ENCODE measurements at regions not wholly inside any gene's neighbourhood (a gene's known extent, or its start where the extent isn't known, plus 50 kb on each side); places are given as distances from the start of the nearest gene placed in this dataset.

DNA sequence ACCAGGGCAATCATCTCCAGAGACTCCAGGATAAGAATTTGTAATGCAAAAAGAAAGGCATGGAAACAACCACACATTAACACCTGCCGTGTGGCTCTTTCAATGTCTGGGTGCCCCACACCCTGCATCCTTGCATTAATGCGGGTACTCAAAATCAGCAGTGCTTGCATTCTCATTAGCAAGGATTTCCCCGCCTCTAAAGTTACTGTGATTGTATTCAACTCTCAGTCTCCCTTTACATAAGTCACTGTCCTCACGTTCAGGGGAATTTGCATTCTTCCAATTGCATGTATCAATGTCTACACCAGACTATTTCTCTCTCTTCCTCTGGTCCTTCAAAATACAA, 324.3 kb downstream of the FOXL1 start:
- TF ChIP-seq, protein P1, sequence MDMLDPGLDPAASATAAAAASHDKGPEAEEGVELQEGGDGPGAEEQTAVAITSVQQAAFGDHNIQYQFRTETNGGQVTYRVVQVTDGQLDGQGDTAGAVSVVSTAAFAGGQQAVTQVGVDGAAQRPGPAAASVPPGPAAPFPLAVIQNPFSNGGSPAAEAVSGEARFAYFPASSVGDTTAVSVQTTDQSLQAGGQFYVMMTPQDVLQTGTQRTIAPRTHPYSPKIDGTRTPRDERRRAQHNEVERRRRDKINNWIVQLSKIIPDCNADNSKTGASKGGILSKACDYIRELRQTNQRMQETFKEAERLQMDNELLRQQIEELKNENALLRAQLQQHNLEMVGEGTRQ (IDR thresholded peaks at IDR 0.05; ENCODE audit: borderline replicate concordance, low read depth, low read length): no peak
- TF ChIP-seq NFXL1 (IDR thresholded peaks at IDR 0.05; ENCODE audit: borderline replicate concordance): no peak
- TF ChIP-seq, protein P2, sequence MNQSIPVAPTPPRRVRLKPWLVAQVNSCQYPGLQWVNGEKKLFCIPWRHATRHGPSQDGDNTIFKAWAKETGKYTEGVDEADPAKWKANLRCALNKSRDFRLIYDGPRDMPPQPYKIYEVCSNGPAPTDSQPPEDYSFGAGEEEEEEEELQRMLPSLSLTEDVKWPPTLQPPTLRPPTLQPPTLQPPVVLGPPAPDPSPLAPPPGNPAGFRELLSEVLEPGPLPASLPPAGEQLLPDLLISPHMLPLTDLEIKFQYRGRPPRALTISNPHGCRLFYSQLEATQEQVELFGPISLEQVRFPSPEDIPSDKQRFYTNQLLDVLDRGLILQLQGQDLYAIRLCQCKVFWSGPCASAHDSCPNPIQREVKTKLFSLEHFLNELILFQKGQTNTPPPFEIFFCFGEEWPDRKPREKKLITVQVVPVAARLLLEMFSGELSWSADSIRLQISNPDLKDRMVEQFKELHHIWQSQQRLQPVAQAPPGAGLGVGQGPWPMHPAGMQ (IDR thresholded peaks at IDR 0.05; ENCODE audit: borderline replicate concordance): no peak
- no peak for TF ChIP-seq CBX3 (IDR thresholded peaks at IDR 0.05; ENCODE audit: borderline replicate concordance, low read depth)
- TF ChIP-seq, protein P3, sequence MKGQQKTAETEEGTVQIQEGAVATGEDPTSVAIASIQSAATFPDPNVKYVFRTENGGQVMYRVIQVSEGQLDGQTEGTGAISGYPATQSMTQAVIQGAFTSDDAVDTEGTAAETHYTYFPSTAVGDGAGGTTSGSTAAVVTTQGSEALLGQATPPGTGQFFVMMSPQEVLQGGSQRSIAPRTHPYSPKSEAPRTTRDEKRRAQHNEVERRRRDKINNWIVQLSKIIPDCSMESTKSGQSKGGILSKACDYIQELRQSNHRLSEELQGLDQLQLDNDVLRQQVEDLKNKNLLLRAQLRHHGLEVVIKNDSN (IDR thresholded peaks at IDR 0.05; ENCODE audit: borderline replicate concordance, extremely low read length, insufficient read depth, low read depth, low read length): no peak
- TF ChIP-seq ZNF274 (IDR thresholded peaks at IDR 0.05; ENCODE audit: insufficient read depth, insufficient read length): no peak
- no peak for TF ChIP-seq CHD1 (IDR thresholded peaks at IDR 0.05; ENCODE audit: low read depth, low read length)
- no peak for TF ChIP-seq RB1 (IDR thresholded peaks at IDR 0.05; ENCODE audit: borderline replicate concordance)
- no peak for TF ChIP-seq BACH1 (IDR thresholded peaks at IDR 0.05; ENCODE audit: borderline replicate concordance)
- TF ChIP-seq CREB1 (IDR thresholded peaks at IDR 0.05; ENCODE audit: low read depth): no peak
- TF ChIP-seq POU2F2 (IDR thresholded peaks at IDR 0.05; ENCODE audit: borderline replicate concordance, low read depth, low read length): no peak
- TF ChIP-seq, protein P4, sequence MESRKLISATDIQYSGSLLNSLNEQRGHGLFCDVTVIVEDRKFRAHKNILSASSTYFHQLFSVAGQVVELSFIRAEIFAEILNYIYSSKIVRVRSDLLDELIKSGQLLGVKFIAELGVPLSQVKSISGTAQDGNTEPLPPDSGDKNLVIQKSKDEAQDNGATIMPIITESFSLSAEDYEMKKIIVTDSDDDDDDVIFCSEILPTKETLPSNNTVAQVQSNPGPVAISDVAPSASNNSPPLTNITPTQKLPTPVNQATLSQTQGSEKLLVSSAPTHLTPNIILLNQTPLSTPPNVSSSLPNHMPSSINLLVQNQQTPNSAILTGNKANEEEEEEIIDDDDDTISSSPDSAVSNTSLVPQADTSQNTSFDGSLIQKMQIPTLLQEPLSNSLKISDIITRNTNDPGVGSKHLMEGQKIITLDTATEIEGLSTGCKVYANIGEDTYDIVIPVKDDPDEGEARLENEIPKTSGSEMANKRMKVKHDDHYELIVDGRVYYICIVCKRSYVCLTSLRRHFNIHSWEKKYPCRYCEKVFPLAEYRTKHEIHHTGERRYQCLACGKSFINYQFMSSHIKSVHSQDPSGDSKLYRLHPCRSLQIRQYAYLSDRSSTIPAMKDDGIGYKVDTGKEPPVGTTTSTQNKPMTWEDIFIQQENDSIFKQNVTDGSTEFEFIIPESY (IDR thresholded peaks at IDR 0.05): no peak
- TF ChIP-seq, protein P5, sequence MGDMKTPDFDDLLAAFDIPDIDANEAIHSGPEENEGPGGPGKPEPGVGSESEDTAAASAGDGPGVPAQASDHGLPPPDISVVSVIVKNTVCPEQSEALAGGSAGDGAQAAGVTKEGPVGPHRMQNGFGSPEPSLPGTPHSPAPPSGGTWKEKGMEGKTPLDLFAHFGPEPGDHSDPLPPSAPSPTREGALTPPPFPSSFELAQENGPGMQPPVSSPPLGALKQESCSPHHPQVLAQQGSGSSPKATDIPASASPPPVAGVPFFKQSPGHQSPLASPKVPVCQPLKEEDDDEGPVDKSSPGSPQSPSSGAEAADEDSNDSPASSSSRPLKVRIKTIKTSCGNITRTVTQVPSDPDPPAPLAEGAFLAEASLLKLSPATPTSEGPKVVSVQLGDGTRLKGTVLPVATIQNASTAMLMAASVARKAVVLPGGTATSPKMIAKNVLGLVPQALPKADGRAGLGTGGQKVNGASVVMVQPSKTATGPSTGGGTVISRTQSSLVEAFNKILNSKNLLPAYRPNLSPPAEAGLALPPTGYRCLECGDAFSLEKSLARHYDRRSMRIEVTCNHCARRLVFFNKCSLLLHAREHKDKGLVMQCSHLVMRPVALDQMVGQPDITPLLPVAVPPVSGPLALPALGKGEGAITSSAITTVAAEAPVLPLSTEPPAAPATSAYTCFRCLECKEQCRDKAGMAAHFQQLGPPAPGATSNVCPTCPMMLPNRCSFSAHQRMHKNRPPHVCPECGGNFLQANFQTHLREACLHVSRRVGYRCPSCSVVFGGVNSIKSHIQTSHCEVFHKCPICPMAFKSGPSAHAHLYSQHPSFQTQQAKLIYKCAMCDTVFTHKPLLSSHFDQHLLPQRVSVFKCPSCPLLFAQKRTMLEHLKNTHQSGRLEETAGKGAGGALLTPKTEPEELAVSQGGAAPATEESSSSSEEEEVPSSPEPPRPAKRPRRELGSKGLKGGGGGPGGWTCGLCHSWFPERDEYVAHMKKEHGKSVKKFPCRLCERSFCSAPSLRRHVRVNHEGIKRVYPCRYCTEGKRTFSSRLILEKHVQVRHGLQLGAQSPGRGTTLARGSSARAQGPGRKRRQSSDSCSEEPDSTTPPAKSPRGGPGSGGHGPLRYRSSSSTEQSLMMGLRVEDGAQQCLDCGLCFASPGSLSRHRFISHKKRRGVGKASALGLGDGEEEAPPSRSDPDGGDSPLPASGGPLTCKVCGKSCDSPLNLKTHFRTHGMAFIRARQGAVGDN (IDR thresholded peaks at IDR 0.05): no peak
- TF ChIP-seq FOXK2 (IDR thresholded peaks at IDR 0.05): no peak
- TF ChIP-seq NR2F1 (conservative IDR thresholded peaks at IDR 0.05): no peak
- no peak for TF ChIP-seq ZBED1 (IDR thresholded peaks at IDR 0.05; ENCODE audit: borderline replicate concordance)
- no peak for TF ChIP-seq CEBPB (IDR thresholded peaks at IDR 0.05; ENCODE audit: borderline replicate concordance in 1 of 2, low read depth in 2 of 2, low read length in 2 of 2)
- no peak for TF ChIP-seq ZNF384 (IDR thresholded peaks at IDR 0.05; ENCODE audit: borderline replicate concordance, low read depth, low read length)
- ChIA-PET RAD21 (ENCODE audit: unreplicated experiment) (no interaction called here), POLR2A (no interaction called here), CTCF (no interaction called here), SMC1A (ENCODE audit: uncharacterized antibody, unreplicated experiment) (no interaction called here)
- H3K4me3 ChIP-seq: no peak overlapping the region
- in situ Hi-C loops (cut with MboI): no loop called here
- no peak overlapping the region for H3K9ac ChIP-seq (ENCODE audit: control insufficient read depth, insufficient read depth, low read length)
- intact Hi-C loops (cut with micrococcal nuclease; ENCODE audit: unreplicated experiment): no loop called here
- whole genome bisulfite sequencing (ENCODE audit: insufficient coverage, insufficient replicate concordance, low lambda C conversion rate, missing lambda C conversion rate): 52% methylated on average over 4 of the region's 4 CpGs
- no peaks in the 10 kb centered on the region for H3K79me2 ChIP-seq (ENCODE audit: control insufficient read depth, insufficient read depth, low read length)
- no peak overlapping the region for H2AFZ ChIP-seq (ENCODE audit: control insufficient read depth, low read depth, low read length)
- H3K36me3 ChIP-seq (ENCODE audit: control insufficient read depth in 2 of 2, insufficient read depth in 2 of 2, low read length in 1 of 2): no peaks in the 10 kb centered on the region
- FAIRE-seq: no peak
- BruUV-seq (replicated peaks): no TSS peak
- DNase-seq (ENCODE audit: low read depth, low spot score): no peak
- peaks cover 0 to 3% of the 10 kb centered on the region in 2 experiments; a peak in 1 of 4 replicates for H3K27me3 ChIP-seq (replicated peaks in 1 of 2; ENCODE audit: control insufficient read depth in 2 of 2, insufficient read depth in 2 of 2, low read length in 1 of 2)
- no peak for ATAC-seq
- no peak overlapping the region for H3K27ac ChIP-seq (ENCODE audit: control insufficient read depth, insufficient read depth)
- no peaks in the 10 kb centered on the region for H3K9me3 ChIP-seq (replicated peaks; ENCODE audit: control insufficient read depth, insufficient read depth, low read length)
- H3K4me1 ChIP-seq (ENCODE audit: control insufficient read depth, insufficient read depth, low read length): no peaks in the 10 kb centered on the region
- no peaks in the 10 kb centered on the region for H4K20me1 ChIP-seq (ENCODE audit: control insufficient read depth, insufficient read depth)
- no peak overlapping the region for H3K4me2 ChIP-seq (ENCODE audit: control insufficient read depth, insufficient read depth)
